ENCODE measurements at regions not wholly inside any gene's neighbourhood (a gene's known extent, or its start where the extent isn't known, plus 50 kb on each side); places are given as distances from the start of the nearest gene placed in this dataset.

DNA sequence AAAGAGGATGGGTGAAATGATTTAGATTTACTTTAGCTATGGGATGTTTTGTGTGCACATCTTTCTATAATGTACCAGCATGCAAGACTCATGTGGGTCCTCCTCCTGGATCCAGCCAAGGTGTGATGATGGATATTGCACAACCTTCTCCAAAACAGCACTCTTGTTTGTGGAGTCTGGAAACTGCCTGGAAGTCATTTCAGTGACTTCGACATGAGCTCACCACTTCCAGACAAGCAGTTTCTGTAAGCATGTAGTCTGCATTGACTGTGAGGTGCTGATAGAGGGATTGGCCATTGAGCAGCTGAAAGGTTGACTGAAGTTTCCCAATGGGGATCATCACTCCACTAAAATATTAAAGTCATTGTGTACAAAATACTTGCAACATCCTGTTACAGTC lies 154.0 kb downstream of the TRIB2 start:
- ATAC-seq (no peak), DNase-seq (no peak)
- H3K9me3 ChIP-seq = no peaks in the 10 kb centered on the region
- H3K4me1 ChIP-seq = no peaks in the 10 kb centered on the region
- TF ChIP-seq POLR2A (IDR thresholded peaks at IDR 0.05) = no peak
- TF ChIP-seq, protein P1, sequence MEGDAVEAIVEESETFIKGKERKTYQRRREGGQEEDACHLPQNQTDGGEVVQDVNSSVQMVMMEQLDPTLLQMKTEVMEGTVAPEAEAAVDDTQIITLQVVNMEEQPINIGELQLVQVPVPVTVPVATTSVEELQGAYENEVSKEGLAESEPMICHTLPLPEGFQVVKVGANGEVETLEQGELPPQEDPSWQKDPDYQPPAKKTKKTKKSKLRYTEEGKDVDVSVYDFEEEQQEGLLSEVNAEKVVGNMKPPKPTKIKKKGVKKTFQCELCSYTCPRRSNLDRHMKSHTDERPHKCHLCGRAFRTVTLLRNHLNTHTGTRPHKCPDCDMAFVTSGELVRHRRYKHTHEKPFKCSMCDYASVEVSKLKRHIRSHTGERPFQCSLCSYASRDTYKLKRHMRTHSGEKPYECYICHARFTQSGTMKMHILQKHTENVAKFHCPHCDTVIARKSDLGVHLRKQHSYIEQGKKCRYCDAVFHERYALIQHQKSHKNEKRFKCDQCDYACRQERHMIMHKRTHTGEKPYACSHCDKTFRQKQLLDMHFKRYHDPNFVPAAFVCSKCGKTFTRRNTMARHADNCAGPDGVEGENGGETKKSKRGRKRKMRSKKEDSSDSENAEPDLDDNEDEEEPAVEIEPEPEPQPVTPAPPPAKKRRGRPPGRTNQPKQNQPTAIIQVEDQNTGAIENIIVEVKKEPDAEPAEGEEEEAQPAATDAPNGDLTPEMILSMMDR (IDR thresholded peaks at IDR 0.05) = no peak
- no peak overlapping the region for H3K4me3 ChIP-seq
- no peak overlapping the region for H3K27ac ChIP-seq
- no peaks in the 10 kb centered on the region for H3K27me3 ChIP-seq
- no peaks in the 10 kb centered on the region for H3K36me3 ChIP-seq
- intact Hi-C loops (cut with DNase I) = no loop called here
- WGBS (ENCODE audit: insufficient coverage, low coverage, low lambda C conversion rate, missing lambda C conversion rate) = 91% methylated on average over 1 of the region's 1 CpG

DNA sequence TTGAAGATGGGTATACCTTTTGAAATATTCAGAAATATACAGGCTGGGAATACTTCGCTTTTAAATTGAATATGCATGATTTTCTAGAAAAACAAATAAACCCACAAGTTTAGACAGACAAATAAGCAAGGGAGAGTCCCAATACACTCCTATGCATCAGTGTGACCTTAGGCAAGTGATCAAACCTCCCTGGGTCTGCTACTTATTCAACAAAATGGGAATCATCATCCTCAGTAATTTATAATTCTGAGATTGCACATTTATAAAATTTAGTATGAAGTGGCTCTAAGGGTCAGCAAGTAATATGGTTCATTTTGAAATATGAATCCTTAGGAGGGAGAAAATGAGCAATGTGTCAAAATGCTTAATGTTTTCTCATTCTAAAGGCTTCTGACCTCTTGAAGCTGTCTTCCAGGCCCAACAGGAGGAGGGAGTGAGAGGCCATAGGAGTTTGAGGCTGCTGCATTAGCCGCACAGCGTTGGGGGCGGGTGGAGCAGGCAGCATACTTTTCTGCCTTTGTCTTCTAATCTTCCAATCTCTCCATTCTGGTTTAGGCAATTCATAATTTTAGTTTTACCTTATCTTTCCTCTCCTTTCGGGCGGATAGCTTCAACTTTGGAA lies 155.1 kb downstream of the TRIB2 start:
- intact Hi-C loops (cut with DNase I) = no loop called here
- Histone ChIP-seq H3K4me3 (no peak overlapping the region), H3K36me3 (no peaks in the 10 kb centered on the region), H3K27ac (no peak overlapping the region), H3K4me1 (no peaks in the 10 kb centered on the region), H3K9me3 (no peaks in the 10 kb centered on the region), H3K27me3 (no peaks in the 10 kb centered on the region)
- DNase-seq (no peak), ATAC-seq (no peak)
- TF ChIP-seq POLR2A (IDR thresholded peaks at IDR 0.05) = no peak
- TF ChIP-seq, protein P1 (IDR thresholded peaks at IDR 0.05) = no peak
- 69% methylated on average over 6 of the region's 6 CpGs for WGBS (ENCODE audit: insufficient coverage, low coverage, low lambda C conversion rate, missing lambda C conversion rate)

DNA sequence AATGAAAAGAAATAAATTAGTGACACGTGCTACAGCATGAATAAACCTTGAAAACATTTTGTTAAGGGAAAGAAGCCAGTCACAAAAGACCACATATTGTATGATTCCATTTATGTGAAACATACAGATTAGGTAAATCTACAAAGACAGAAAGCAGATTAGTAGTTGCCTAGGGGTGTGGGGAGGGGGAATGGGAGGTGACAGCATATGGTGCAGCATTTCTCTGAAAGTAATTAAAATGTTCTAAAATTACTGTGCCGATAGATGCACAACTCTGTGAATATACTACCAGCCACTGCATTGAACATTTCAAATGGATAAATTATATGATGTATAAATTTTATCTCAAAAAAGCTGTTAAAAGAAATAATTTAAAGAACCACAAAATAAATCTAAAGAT lies 161.0 kb downstream of the TRIB2 start:
- Histone ChIP-seq H3K36me3 (no peaks in the 10 kb centered on the region), H3K27me3 (no peaks in the 10 kb centered on the region), H3K4me3 (no peak overlapping the region), H3K4me1 (no peaks in the 10 kb centered on the region), H3K9me3 (no peaks in the 10 kb centered on the region), H3K27ac (no peak overlapping the region)
- ATAC-seq (no peak), DNase-seq (no peak)
- intact Hi-C loops (cut with DNase I) = no loop called here
- TF ChIP-seq, protein P1 (IDR thresholded peaks at IDR 0.05) = no peak
- TF ChIP-seq POLR2A (IDR thresholded peaks at IDR 0.05) = no peak
- WGBS (ENCODE audit: insufficient coverage, low coverage, low lambda C conversion rate, missing lambda C conversion rate) = 74% methylated on average over 2 of the region's 2 CpGs

DNA sequence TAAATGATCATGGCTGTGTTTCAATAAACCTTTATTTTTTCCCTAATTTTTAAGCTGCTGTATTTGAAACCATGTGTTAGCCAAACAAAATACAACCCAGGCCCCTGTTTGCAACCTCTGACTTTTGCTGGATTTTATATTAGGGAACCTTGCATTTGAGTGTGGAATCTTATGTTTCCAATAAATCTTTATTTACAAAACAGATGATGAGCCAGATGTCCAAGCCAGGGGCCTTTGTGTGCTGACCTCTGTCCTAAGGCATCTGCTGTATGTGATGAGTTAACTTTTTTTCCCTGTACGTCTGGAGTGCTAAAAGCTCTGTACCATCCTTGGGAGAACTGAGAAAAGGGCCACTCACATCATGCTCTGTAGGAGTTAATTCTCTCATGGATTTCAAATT lies 162.9 kb downstream of the TRIB2 start:
- H3K4me3 ChIP-seq = no peak overlapping the region
- H3K9me3 ChIP-seq = no peaks in the 10 kb centered on the region
- H3K27ac ChIP-seq = no peak overlapping the region
- 40% methylated on average over 1 of the region's 1 CpG for WGBS (ENCODE audit: insufficient coverage, low coverage, low lambda C conversion rate, missing lambda C conversion rate)
- H3K36me3 ChIP-seq = no peaks in the 10 kb centered on the region
- intact Hi-C loops (cut with DNase I) = no loop called here
- no peaks in the 10 kb centered on the region for H3K4me1 ChIP-seq
- DNase-seq (no peak), ATAC-seq (no peak)
- no peaks in the 10 kb centered on the region for H3K27me3 ChIP-seq
- no peak for TF ChIP-seq POLR2A (IDR thresholded peaks at IDR 0.05)
- TF ChIP-seq, protein P1 (IDR thresholded peaks at IDR 0.05) = no peak

DNA sequence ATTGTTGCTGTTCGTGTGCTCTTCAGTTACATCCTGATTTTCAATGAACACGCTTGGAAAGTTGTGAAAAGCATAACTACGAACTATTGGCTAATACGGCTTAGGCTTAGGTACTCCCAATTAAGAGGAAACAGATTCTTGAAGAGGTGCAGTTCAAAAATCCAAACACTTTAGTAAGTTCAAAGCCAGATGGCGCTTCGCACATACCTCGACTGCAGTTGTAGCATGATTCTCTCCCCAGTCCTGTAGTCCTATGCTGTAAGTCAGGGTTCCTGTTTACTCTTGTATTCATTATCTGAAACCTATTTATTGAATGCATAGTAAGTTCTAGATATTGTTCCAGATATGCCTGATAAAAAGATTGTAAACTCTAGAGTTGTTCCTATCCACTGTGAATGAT lies 165.2 kb downstream of the TRIB2 start:
- H3K27ac ChIP-seq = no peak overlapping the region
- no peaks in the 10 kb centered on the region for H3K9me3 ChIP-seq
- no peaks in the 10 kb centered on the region for H3K27me3 ChIP-seq
- DNase-seq (no peak), ATAC-seq (no peak)
- H3K4me1 ChIP-seq = peaks cover 0 to 2% (median 0%) of the 10 kb centered on the region in 4 donors
- H3K36me3 ChIP-seq = no peaks in the 10 kb centered on the region
- no peak overlapping the region for H3K4me3 ChIP-seq
- intact Hi-C loops (cut with DNase I) = no loop called here
- TF ChIP-seq, protein P1 (IDR thresholded peaks at IDR 0.05) = no peak
- TF ChIP-seq POLR2A (IDR thresholded peaks at IDR 0.05) = no peak
- WGBS (ENCODE audit: insufficient coverage, low coverage, low lambda C conversion rate, missing lambda C conversion rate) = 85% methylated on average over 7 of the region's 7 CpGs

Measured in right lobe of liver (tissue), 6 donors.